Activated naive CD8-positive, alpha-beta T cell (primary cell): ENCODE measurements at regions not wholly inside any gene's neighbourhood (a gene's known extent, or its start where the extent isn't known, plus 50 kb on each side); places are given as distances from the start of the nearest gene placed in this dataset.

Experiments
- H3K27ac Mint-ChIP-seq: one replicate; pipeline ENCODE4 v1.8.0; 2021; ENCODE audit warnings: mixed read lengths
- H3K27me3 Mint-ChIP-seq: one replicate; pipeline ENCODE4 v1.8.0; 2021; ENCODE audit warnings: mixed read lengths
- H3K36me3 Mint-ChIP-seq: one replicate; pipeline ENCODE4 v1.8.0; 2021; ENCODE audit warnings: mixed read lengths
- H3K4me1 Mint-ChIP-seq: one replicate; pipeline ENCODE4 v1.8.0; 2021; ENCODE audit warnings: low read depth, mixed read lengths
- H3K4me3 Mint-ChIP-seq: one replicate; pipeline ENCODE4 v1.8.0; 2021; ENCODE audit warnings: mild to moderate bottlenecking, mixed read lengths
- H3K9me3 Mint-ChIP-seq: one replicate; pipeline ENCODE4 v1.8.0; 2021; ENCODE audit warnings: low read depth, mixed read lengths

- Mint-ChIP-seq H3K27ac (no peak overlapping the region), H3K4me3 (no peak overlapping the region), H3K27me3 (no peaks in the 10 kb centered on the region), H3K36me3 (no peaks in the 10 kb centered on the region), H3K9me3 (no peaks in the 10 kb centered on the region), H3K4me1 (no peaks in the 10 kb centered on the region)
Measured at GRCh38 chr18:43622024-43622423, 344.7 kb upstream of the SYT4 start.

GRCh38 chr18:43625582-43625981, 348.3 kb upstream of the SYT4 start:
- Mint-ChIP-seq H3K4me1 (no peaks in the 10 kb centered on the region), H3K9me3 (no peaks in the 10 kb centered on the region), H3K4me3 (no peak overlapping the region), H3K27me3 (no peaks in the 10 kb centered on the region), H3K27ac (no peak overlapping the region), H3K36me3 (no peaks in the 10 kb centered on the region)

DNA sequence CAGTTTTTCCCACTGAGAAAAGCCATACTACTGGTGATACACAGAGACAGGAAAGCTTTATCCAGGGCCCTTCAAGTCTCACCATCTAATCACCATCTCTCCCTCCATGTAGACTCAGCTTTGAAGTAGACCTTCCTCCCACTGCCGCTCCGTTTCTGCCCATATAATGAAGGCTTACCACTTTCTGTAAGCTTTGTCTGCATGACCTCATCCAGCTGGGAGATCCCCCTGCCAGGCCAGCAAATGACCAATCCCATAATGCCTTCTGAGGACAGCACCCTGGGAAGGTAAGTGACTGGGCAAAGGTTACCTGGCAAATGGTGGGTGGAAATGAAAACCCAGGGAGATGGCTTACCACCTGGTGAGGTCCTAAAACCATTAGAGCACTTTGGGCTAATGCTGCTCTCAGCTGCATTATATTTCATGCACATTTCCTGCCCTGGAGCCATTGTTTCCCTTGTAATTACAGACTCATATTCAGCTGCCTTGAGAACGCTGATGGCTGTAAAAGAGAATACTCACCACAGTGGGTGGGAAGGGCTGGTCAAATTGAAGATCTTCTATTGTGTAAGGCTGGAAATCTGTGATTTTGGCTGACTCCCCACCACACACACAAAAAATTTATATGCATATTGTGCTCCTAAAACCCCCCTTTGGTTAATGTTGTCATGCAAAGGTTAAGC, 350.7 kb upstream of the SYT4 start:
- Mint-ChIP-seq H3K9me3 (peaks cover 3% of the 10 kb centered on the region), H3K4me3 (no peak overlapping the region), H3K36me3 (no peaks in the 10 kb centered on the region)

DNA sequence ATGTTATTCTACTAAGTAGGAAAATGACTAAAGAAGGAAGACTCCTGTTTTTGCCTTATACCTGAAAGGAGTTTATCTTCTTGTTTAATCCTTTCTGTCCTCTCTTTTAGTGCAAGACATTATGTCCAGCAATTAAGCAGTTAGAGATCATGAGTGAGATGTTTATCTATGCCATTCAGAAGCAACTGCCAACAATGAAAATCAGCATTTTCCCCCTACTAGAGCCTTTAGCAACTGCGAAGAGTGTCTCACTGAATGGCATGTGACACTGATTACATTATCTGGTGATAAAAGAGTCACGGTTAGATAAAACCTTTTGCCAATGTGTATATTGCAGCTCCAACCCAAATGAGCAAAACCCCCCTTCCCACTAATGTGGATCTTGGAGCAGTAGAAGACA, 357.7 kb upstream of the SYT4 start:
- no peaks in the 10 kb centered on the region for H3K4me1 Mint-ChIP-seq

More for the DNA sequence above, 350.7 kb upstream of the SYT4 start:
- no peaks in the 10 kb centered on the region for H3K27me3 Mint-ChIP-seq
- no peaks in the 10 kb centered on the region for H3K4me1 Mint-ChIP-seq
- H3K27ac Mint-ChIP-seq: no peak overlapping the region

DNA sequence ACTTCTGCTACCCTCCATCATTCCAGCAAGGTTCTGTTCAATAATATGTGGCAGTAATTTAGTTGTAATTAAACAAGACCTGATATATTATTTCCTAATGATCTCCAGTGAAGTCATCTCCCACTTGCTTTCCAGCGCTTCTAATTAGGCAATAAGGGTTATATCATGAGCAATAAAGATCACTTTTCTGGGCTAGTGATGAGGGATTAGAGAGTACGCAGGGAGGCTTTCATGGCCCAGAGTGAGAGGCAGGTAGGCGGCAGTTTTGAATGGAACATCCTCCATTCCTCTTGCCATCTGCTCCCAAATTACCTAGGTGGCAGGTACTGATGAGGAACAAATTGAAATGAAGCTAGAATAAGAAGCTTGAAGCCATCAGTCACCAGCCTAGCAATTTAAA, 358.1 kb upstream of the SYT4 start:
- H3K4me1 Mint-ChIP-seq: no peaks in the 10 kb centered on the region
- H3K27ac Mint-ChIP-seq: no peak overlapping the region
- H3K36me3 Mint-ChIP-seq: no peaks in the 10 kb centered on the region
- H3K9me3 Mint-ChIP-seq: peaks cover 8% of the 10 kb centered on the region
- peaks cover 1% of the 10 kb centered on the region for H3K27me3 Mint-ChIP-seq
- H3K4me3 Mint-ChIP-seq: no peak overlapping the region

More for the DNA sequence above, 357.7 kb upstream of the SYT4 start:
- no peak overlapping the region for H3K27ac Mint-ChIP-seq
- peaks cover 8% of the 10 kb centered on the region for H3K9me3 Mint-ChIP-seq
- H3K27me3 Mint-ChIP-seq: peaks cover 1% of the 10 kb centered on the region
- H3K36me3 Mint-ChIP-seq: no peaks in the 10 kb centered on the region
- H3K4me3 Mint-ChIP-seq: no peak overlapping the region

- Mint-ChIP-seq H3K36me3 (no peaks in the 10 kb centered on the region), H3K9me3 (peaks cover 3% of the 10 kb centered on the region), H3K4me1 (no peaks in the 10 kb centered on the region), H3K4me3 (no peak overlapping the region), H3K27ac (no peak overlapping the region), H3K27me3 (no peaks in the 10 kb centered on the region)
Measured at GRCh38 chr18:43642727-43643330, 365.5 kb upstream of the SYT4 start.

- Mint-ChIP-seq H3K27me3 (no peaks in the 10 kb centered on the region), H3K9me3 (peaks cover 3% of the 10 kb centered on the region), H3K36me3 (no peaks in the 10 kb centered on the region), H3K4me3 (no peak overlapping the region), H3K27ac (no peak overlapping the region), H3K4me1 (no peaks in the 10 kb centered on the region)
Measured at GRCh38 chr18:43648002-43648401, 370.7 kb upstream of the SYT4 start.

DNA sequence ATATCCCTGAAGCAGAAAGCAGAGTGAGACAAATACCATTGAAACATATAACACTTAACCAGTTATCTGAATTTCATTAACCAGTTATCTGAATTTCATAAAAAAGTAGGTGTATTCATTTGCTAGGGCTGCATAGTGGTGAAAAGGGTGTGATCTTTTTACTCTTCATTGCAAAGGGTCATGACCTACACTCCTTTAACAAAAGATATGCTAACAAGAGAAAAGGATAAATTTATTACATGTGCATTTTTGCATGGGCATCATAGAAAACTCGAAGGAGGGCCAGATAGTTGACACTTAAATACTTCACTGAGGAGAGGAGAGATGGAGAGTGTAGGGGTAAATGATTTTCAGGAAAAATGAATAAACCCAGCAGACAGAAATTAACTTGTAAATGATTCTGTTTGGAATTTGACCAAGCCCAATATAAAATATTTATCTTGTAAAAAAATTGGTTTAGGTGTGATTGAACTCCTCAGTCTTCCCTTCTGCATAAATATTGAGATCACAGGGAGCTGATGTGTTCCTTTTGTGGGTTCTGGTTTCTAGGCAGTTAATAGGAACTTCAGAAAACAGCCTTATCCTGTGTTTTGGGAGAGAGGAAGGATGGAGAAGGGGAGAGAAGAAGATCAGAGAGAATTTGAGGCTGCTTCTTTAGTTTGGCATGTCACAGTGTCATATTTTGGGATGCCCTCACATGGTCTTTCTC, 372.5 kb upstream of the SYT4 start:
- no peaks in the 10 kb centered on the region for H3K36me3 Mint-ChIP-seq
- no peaks in the 10 kb centered on the region for H3K27me3 Mint-ChIP-seq
- H3K9me3 Mint-ChIP-seq: peaks cover 8% of the 10 kb centered on the region
- H3K27ac Mint-ChIP-seq: no peak overlapping the region
- no peak overlapping the region for H3K4me3 Mint-ChIP-seq
- no peaks in the 10 kb centered on the region for H3K4me1 Mint-ChIP-seq

- Mint-ChIP-seq H3K9me3 (peaks cover 10% of the 10 kb centered on the region), H3K4me3 (no peak overlapping the region), H3K27me3 (no peaks in the 10 kb centered on the region), H3K4me1 (no peaks in the 10 kb centered on the region), H3K36me3 (no peaks in the 10 kb centered on the region), H3K27ac (no peak overlapping the region)
Measured at GRCh38 chr18:43650426-43650825, 373.1 kb upstream of the SYT4 start.

DNA sequence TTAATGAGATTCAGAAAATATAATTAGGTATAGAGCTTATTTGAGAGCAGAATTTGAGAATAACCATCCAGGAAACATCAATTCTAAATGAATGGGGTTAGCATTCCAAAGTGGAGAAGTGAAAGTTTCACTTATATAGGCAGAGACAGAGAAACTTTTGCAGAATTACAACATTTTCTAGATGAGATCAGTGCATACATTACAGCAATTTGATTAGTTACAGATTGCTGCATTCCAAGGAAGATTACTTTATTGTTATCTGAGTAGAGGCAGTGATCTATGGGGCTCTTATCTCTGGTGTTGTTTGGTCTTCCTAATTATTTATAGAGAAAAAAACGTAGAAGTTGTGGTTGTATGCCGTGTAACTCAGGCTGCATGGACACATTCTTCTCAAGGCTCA, 373.8 kb upstream of the SYT4 start:
- H3K36me3 Mint-ChIP-seq: no peaks in the 10 kb centered on the region
- H3K4me3 Mint-ChIP-seq: no peak overlapping the region
- no peaks in the 10 kb centered on the region for H3K27me3 Mint-ChIP-seq
- no peak overlapping the region for H3K27ac Mint-ChIP-seq
- no peaks in the 10 kb centered on the region for H3K4me1 Mint-ChIP-seq
- H3K9me3 Mint-ChIP-seq: peaks cover 10% of the 10 kb centered on the region

DNA sequence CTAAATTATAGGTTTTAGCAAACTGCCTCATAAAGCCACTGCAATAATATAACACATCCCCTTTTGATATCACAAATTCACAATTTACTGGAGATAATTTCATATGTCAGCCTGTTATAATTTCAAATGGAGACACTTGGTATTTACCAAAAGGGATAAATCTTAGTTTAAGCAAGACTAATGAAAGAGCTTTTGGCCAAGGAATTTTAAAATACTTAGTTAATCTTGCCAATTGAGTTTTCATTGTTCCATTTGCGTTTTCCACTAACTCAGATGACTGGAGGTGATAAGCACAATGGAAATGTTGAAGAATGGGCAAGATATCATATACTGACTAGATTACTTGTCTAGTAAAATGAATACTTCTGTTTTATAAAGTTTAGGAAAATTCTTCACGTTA, 379.3 kb upstream of the SYT4 start:
- Mint-ChIP-seq H3K27me3 (no peaks in the 10 kb centered on the region), H3K27ac (no peak overlapping the region), H3K36me3 (no peaks in the 10 kb centered on the region), H3K4me1 (no peaks in the 10 kb centered on the region), H3K9me3 (peaks cover 11% of the 10 kb centered on the region), H3K4me3 (no peak overlapping the region)

GRCh38 chr18:43661570-43661969, 384.3 kb upstream of the SYT4 start:
- H3K27ac Mint-ChIP-seq: no peak overlapping the region
- H3K36me3 Mint-ChIP-seq: no peaks in the 10 kb centered on the region
- no peak overlapping the region for H3K4me3 Mint-ChIP-seq
- no peaks in the 10 kb centered on the region for H3K9me3 Mint-ChIP-seq
- H3K4me1 Mint-ChIP-seq: no peaks in the 10 kb centered on the region
- H3K27me3 Mint-ChIP-seq: no peaks in the 10 kb centered on the region

- Mint-ChIP-seq H3K27me3 (no peaks in the 10 kb centered on the region), H3K4me3 (no peak overlapping the region), H3K4me1 (no peaks in the 10 kb centered on the region), H3K27ac (no peak overlapping the region), H3K9me3 (no peaks in the 10 kb centered on the region), H3K36me3 (no peaks in the 10 kb centered on the region)
Measured at GRCh38 chr18:43662657-43663056, 385.4 kb upstream of the SYT4 start.

DNA sequence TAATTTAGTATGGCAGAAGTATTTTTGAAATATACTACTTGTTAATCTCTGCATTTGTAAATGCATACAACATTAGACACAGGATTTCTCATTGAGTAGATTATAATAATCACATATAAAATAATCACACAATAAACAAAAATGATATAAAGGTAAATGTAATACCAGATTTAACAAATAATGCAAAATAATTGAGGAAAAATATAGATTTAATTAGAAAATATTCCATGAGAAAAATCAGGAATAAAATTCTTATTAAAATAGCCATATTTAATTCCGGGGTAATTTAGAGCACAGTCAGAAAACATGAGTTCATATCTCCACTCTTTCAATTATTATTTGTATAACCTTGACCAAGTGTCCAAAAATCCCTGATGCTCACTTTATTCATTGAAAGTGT, 385.9 kb upstream of the SYT4 start:
- H3K36me3 Mint-ChIP-seq: no peaks in the 10 kb centered on the region
- no peaks in the 10 kb centered on the region for H3K9me3 Mint-ChIP-seq
- H3K27me3 Mint-ChIP-seq: no peaks in the 10 kb centered on the region
- H3K27ac Mint-ChIP-seq: no peak overlapping the region
- no peak overlapping the region for H3K4me3 Mint-ChIP-seq
- H3K4me1 Mint-ChIP-seq: no peaks in the 10 kb centered on the region

- no peak overlapping the region for H3K4me3 Mint-ChIP-seq
- no peak overlapping the region for H3K27ac Mint-ChIP-seq
- H3K4me1 Mint-ChIP-seq: no peaks in the 10 kb centered on the region
- peaks cover 11% of the 10 kb centered on the region for H3K9me3 Mint-ChIP-seq
- H3K27me3 Mint-ChIP-seq: no peaks in the 10 kb centered on the region
- H3K36me3 Mint-ChIP-seq: no peaks in the 10 kb centered on the region
Measured at GRCh38 chr18:43664487-43665008, 387.3 kb upstream of the SYT4 start.
